GM12878 (cell line): ENCODE measurements at regions not wholly inside any gene's neighbourhood (a gene's known extent, or its start where the extent isn't known, plus 50 kb on each side); places are given as distances from the start of the nearest gene placed in this dataset.

Experiments used
- ATAC-seq: fragments of 200-7000 bp; cut with Tn5 transposase; 3 replicates; pipeline ENCODE4 v1.9.1; 2020; ENCODE audit warnings: mild to moderate bottlenecking, moderate library complexity
- BruUV-seq: library from RNA; stranded (reverse); fragments of 400-500 nt; replicated peaks from 2 replicates; lab custom pipeline; 2021; lab: Mats Ljungman, UMichigan
- CTCF ChIA-PET: fragments of 300-600 bp; sonication (Branson Sonifier 250); formaldehyde crosslinking; extraction: SDS; loops from one replicate; lab custom pipeline; 2021; ENCODE audit warnings: inconsistent platforms; lab: Yijun Ruan, JAX
- POLR2A ChIA-PET: fragments of 350-600 bp; formaldehyde crosslinking; extraction: SDS; loops from one replicate; lab custom pipeline; 2021; ENCODE audit warnings: inconsistent platforms; lab: Charles Lee
- RAD21 ChIA-PET: fragments of 300-600 bp; sonication (Branson Sonifier 250); formaldehyde crosslinking; loops from one replicate; lab custom pipeline; 2023; ENCODE audit warnings: antibody characterized with exemption; ENCODE audit not compliant: unreplicated experiment; lab: Charles Lee
- SMC1A ChIA-PET: fragments of 300-600 bp; sonication (Branson Sonifier 250); formaldehyde crosslinking; loops from one replicate; lab custom pipeline; 2023; ENCODE audit not compliant: unreplicated experiment, uncharacterized antibody; lab: Charles Lee
- DNase-seq: peaks from one replicate; pipeline ENCODE4 v3.0.0-alpha.2; 2011; ENCODE audit warnings: low read depth, low spot score
- FAIRE-seq: peaks from 3 replicates; lab custom pipeline; 2011; peaks lifted over from hg19 to GRCh38; lab: Jason Lieb, UNC
- H2AFZ ChIP-seq: 2 replicates; pipeline ENCODE4 v1.6.0; 2011; ENCODE audit warnings: low read depth, low read length, control low read depth; ENCODE audit not compliant: control insufficient read depth
- H3K27ac ChIP-seq: 2 replicates; pipeline ENCODE4 v1.5.1; 2011; ENCODE audit warnings: control low read depth; ENCODE audit not compliant: control insufficient read depth, insufficient read depth
- H3K27me3 ChIP-seq, 2 experiments: replicated peaks in 1 of 2; 2 replicates each; pipeline versions ENCODE4 v1.6.0 to v1.6.1; 2011; ENCODE audit warnings: low read length in 1 of 2; ENCODE audit not compliant: control insufficient read depth in 2 of 2, insufficient read depth in 2 of 2
- H3K36me3 ChIP-seq, 2 experiments: 2 replicates each; pipeline ENCODE4 v1.5.1; 2011; ENCODE audit warnings: low read length in 1 of 2; ENCODE audit not compliant: control insufficient read depth in 2 of 2, insufficient read depth in 2 of 2
- H3K4me1 ChIP-seq: 2 replicates; pipeline ENCODE4 v1.6.1; 2011; ENCODE audit warnings: mild to moderate bottlenecking, low read length, moderate library complexity, mixed read lengths; ENCODE audit not compliant: control insufficient read depth, insufficient read depth
- H3K4me2 ChIP-seq: 2 replicates; pipeline ENCODE4 v1.6.0; 2011; ENCODE audit warnings: control low read depth; ENCODE audit not compliant: control insufficient read depth, insufficient read depth
- H3K4me3 ChIP-seq: fragments of 200-600 bp; sonication (generic); 2 replicates; pipeline ENCODE4 v1.5.1; 2016
- H3K79me2 ChIP-seq: 2 replicates; pipeline ENCODE4 v1.6.0; 2011; ENCODE audit warnings: low read length; ENCODE audit not compliant: control insufficient read depth, insufficient read depth
- H3K9ac ChIP-seq: 2 replicates; pipeline ENCODE4 v1.8.0; 2011; ENCODE audit warnings: low read length, control low read depth, mixed read lengths; ENCODE audit not compliant: control insufficient read depth, insufficient read depth
- H3K9me3 ChIP-seq: replicated peaks from 3 replicates; pipeline ENCODE4 v1.5.1; 2011; ENCODE audit warnings: mild to moderate bottlenecking, low read length; ENCODE audit not compliant: control insufficient read depth, insufficient read depth
- H4K20me1 ChIP-seq: 2 replicates; pipeline ENCODE4 v1.6.0; 2011; ENCODE audit not compliant: control insufficient read depth, insufficient read depth
- CHD2 ChIP-seq: IDR thresholded peaks from 2 replicates; pipeline ENCODE4 v1.6.1; 2011; ENCODE audit warnings: low read depth, low read length, improper control_type of control experiment, borderline replicate concordance
- FOXM1 ChIP-seq: IDR thresholded peaks from 2 replicates; pipeline ENCODE4 v1.6.1; 2012; ENCODE audit warnings: low read depth, mild to moderate bottlenecking, inconsistent platforms, low read length, moderate library complexity
- GATAD2B ChIP-seq: fragments of 450-650 bp; conservative IDR thresholded peaks from 2 replicates; pipeline ENCODE4 v1.6.1; 2017; ENCODE audit warnings: low read depth, mild to moderate bottlenecking, moderate library complexity
- IRF4 ChIP-seq: IDR thresholded peaks from 2 replicates; pipeline ENCODE4 v1.6.1; 2011; ENCODE audit warnings: low read depth, low read length
- JUNB ChIP-seq: IDR thresholded peaks from 2 replicates; pipeline ENCODE4 v1.6.1; 2016; ENCODE audit warnings: antibody characterized with exemption, mild to moderate bottlenecking
- JUND ChIP-seq: IDR thresholded peaks from 2 replicates; pipeline ENCODE4 v1.6.1; 2012; ENCODE audit warnings: low read depth, mild to moderate bottlenecking, low read length, improper control_type of control experiment, moderate library complexity
- KDM1A ChIP-seq: fragments of 200-600 bp; sonication (generic); IDR thresholded peaks from 2 replicates; pipeline ENCODE4 v1.6.1; 2016; ENCODE audit warnings: borderline replicate concordance
- MEF2A ChIP-seq: IDR thresholded peaks from 2 replicates; pipeline ENCODE4 v1.6.1; 2011; ENCODE audit warnings: low read depth, mild to moderate bottlenecking, low read length, moderate library complexity; ENCODE audit not compliant: insufficient read depth
- ZNF274 ChIP-seq: IDR thresholded peaks from one replicate; pipeline ENCODE4 v1.8.0; 2011; ENCODE audit not compliant: insufficient read length, insufficient read depth
- in situ Hi-C: fragments of 300-500 bp; cut with MboI; formaldehyde crosslinking; loops from 9 replicates; pipeline ENCODE4 v1.14.3; 2018; ENCODE audit warnings: mixed read lengths
- intact Hi-C: fragments of 100-400 bp; cut with micrococcal nuclease; formaldehyde crosslinking; loops from one replicate; pipeline ENCODE4 v1.14.2; 2022; ENCODE audit not compliant: unreplicated experiment
- TF ChIP-seq, protein P1 (sequence below): fragments of 450-650 bp; IDR thresholded peaks from 2 replicates; pipeline ENCODE4 v1.6.1; 2017; ENCODE audit warnings: mild to moderate bottlenecking, moderate library complexity

DNA sequence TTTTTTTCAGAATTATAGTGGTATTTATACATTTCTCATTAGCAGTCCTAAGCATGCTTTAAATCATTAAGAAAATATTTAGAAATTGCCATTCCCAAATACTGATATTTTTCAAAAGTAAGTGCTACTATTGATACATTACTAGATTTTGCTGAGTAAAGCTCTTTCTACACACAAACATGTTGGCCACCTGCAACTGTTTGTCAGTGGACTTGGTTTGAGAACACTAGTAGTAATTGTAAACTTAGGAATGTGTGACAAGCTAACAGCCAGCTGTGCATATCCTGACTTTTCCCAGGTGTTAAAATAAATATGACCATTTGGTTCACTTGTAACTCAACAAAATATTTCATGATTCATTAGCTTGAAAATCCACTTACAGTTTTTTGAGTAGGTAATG, 103.1 kb downstream of the MSTN start:
- no TSS peak for BruUV-seq
- ChIA-PET CTCF (interaction anchor here (1.9 kb wide), 1 partner anchor 46 kb away, joined by 3 read pairs; no protein-coding TSS in a partner anchor), POLR2A (no interaction called here), RAD21 (no interaction called here), SMC1A (interaction anchor here (1.1 to 1.3 kb wide), 2 partner anchors 16 to 161 kb away, joined by 3 to 5 read pairs; no protein-coding TSS in a partner anchor)
- in situ Hi-C loops: no loop called here
- TF ChIP-seq JUND: no peak
- TF ChIP-seq KDM1A: no peak
- TF ChIP-seq, protein P1, sequence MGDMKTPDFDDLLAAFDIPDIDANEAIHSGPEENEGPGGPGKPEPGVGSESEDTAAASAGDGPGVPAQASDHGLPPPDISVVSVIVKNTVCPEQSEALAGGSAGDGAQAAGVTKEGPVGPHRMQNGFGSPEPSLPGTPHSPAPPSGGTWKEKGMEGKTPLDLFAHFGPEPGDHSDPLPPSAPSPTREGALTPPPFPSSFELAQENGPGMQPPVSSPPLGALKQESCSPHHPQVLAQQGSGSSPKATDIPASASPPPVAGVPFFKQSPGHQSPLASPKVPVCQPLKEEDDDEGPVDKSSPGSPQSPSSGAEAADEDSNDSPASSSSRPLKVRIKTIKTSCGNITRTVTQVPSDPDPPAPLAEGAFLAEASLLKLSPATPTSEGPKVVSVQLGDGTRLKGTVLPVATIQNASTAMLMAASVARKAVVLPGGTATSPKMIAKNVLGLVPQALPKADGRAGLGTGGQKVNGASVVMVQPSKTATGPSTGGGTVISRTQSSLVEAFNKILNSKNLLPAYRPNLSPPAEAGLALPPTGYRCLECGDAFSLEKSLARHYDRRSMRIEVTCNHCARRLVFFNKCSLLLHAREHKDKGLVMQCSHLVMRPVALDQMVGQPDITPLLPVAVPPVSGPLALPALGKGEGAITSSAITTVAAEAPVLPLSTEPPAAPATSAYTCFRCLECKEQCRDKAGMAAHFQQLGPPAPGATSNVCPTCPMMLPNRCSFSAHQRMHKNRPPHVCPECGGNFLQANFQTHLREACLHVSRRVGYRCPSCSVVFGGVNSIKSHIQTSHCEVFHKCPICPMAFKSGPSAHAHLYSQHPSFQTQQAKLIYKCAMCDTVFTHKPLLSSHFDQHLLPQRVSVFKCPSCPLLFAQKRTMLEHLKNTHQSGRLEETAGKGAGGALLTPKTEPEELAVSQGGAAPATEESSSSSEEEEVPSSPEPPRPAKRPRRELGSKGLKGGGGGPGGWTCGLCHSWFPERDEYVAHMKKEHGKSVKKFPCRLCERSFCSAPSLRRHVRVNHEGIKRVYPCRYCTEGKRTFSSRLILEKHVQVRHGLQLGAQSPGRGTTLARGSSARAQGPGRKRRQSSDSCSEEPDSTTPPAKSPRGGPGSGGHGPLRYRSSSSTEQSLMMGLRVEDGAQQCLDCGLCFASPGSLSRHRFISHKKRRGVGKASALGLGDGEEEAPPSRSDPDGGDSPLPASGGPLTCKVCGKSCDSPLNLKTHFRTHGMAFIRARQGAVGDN: no peak
- no peak for TF ChIP-seq ZNF274
- no peak for TF ChIP-seq GATAD2B
- no peak for TF ChIP-seq CHD2
- TF ChIP-seq FOXM1: no peak
- TF ChIP-seq MEF2A: no peak
- TF ChIP-seq IRF4: no peak
- TF ChIP-seq JUNB: no peak
- FAIRE-seq: no peak
- H3K4me3 ChIP-seq: no peak overlapping the region
- no peak overlapping the region for H2AFZ ChIP-seq
- H3K4me1 ChIP-seq: peaks cover 8% of the 10 kb centered on the region
- no peak overlapping the region for H3K9ac ChIP-seq
- H3K4me2 ChIP-seq: no peak overlapping the region
- H4K20me1 ChIP-seq: no peaks in the 10 kb centered on the region
- H3K9me3 ChIP-seq: no peaks in the 10 kb centered on the region; the same call in 1 of the 3 replicates
- H3K27me3 ChIP-seq: no peaks in the 10 kb centered on the region
- H3K27ac ChIP-seq: no peak overlapping the region
- H3K36me3 ChIP-seq: no peaks in the 10 kb centered on the region
- no peaks in the 10 kb centered on the region for H3K79me2 ChIP-seq
- no peak for ATAC-seq
- intact Hi-C loops: no loop called here
- DNase-seq: no peak
